ENCODE measurements at regions not wholly inside any gene's neighbourhood (a gene's known extent, or its start where the extent isn't known, plus 50 kb on each side); places are given as distances from the start of the nearest gene placed in this dataset.

GRCh38 chr18:4823091-4823490, 368.0 kb upstream of the DLGAP1 start:
- TF ChIP-seq CTCF (IDR thresholded peaks at IDR 0.05; ENCODE audit: insufficient read depth, low read length) (no peak), POLR2AphosphoS5 (IDR thresholded peaks at IDR 0.05; ENCODE audit: low read depth) (no peak), REST (IDR thresholded peaks at IDR 0.05; ENCODE audit: insufficient replicate concordance, low read depth) (no peak), GABPA (IDR thresholded peaks at IDR 0.05; ENCODE audit: low read depth) (no peak)
